B cell (primary cell): ENCODE measurements at regions not wholly inside any gene's neighbourhood (a gene's known extent, or its start where the extent isn't known, plus 50 kb on each side); places are given as distances from the start of the nearest gene placed in this dataset.

Experiments
- CTCF ChIP-seq: fragments of 200-600 bp; IDR thresholded peaks from one replicate; pipeline ENCODE4 v1.8.0; 2022; ENCODE audit warnings: antibody characterized with exemption, mild to moderate bottlenecking
- EZH2 ChIP-seq: IDR thresholded peaks from 2 replicates; pipeline ENCODE4 v1.6.1; 2012; ENCODE audit warnings: borderline replicate concordance, low read depth, mild to moderate bottlenecking, moderate library complexity, low read length; ENCODE audit not compliant: insufficient read depth, poor library complexity, severe bottlenecking

DNA sequence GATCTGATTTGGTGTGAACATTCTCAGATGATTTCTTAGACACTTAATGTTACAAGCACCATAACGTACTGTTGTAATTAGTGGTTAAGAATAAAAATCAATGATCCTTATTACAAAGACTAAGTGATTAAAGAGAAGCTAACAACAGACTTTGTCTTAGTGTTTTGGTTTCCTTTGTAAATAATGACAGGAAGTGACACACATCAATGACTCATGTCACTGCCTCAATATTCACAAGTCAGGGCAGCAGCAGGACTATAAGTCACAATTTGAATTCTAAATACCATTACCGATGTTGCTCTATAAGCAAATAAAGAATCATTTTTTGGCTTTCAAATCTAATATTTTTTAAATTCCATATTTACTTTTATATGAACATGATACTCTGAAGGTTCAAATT, 115.8 kb upstream of the FAT4 start:
- TF ChIP-seq CTCF (no peak), EZH2 (no peak)
